K562 (cell line): ENCODE measurements at regions not wholly inside any gene's neighbourhood (a gene's known extent, or its start where the extent isn't known, plus 50 kb on each side); places are given as distances from the start of the nearest gene placed in this dataset.
"Not testable (repeated sequence)": the region's sequence is repeated elsewhere in the genome, so short reads cannot be mapped to it uniquely, and the experiment has no call there.

Experiments
- ARNT ChIP-seq, 2 experiments: fragments of 450-650 bp; IDR thresholded peaks; 2 replicates each; pipeline ENCODE4 v1.6.1; 2016; ENCODE audit warnings: mild to moderate bottlenecking in 1 of 2
- FOXM1 ChIP-seq, 2 experiments: fragments of 450-650 bp in 1 of 2; sonication (generic) in 1 of 2; formaldehyde crosslinking in 1 of 2; IDR thresholded peaks; 2 replicates each; pipeline versions ENCODE4 v1.6.1 to v1.9.0; 2017 to 2022; ENCODE audit warnings: low read depth in 2 of 2, mild to moderate bottlenecking in 2 of 2, missing genetic modification reagents in 1 of 2, moderate library complexity in 1 of 2
- PCBP2 ChIP-seq: fragments of 200-400 bp; formaldehyde crosslinking; IDR thresholded peaks from 2 replicates; pipeline ENCODE4 v1.6.1; 2018; ENCODE audit warnings: low read length, low read depth, mild to moderate bottlenecking, moderate library complexity; ENCODE audit not compliant: poor library complexity, severe bottlenecking
- SP2 ChIP-seq: IDR thresholded peaks from 2 replicates; pipeline ENCODE4 v1.6.1; 2011; ENCODE audit warnings: mild to moderate bottlenecking, low read depth, low read length, moderate library complexity; ENCODE audit not compliant: poor library complexity, severe bottlenecking; ENCODE audit errors: extremely low read depth
- TAF15 ChIP-seq: fragments of 200-400 bp; formaldehyde crosslinking; IDR thresholded peaks from 2 replicates; pipeline ENCODE4 v1.6.1; 2017; ENCODE audit warnings: mild to moderate bottlenecking, low read depth, low read length, moderate library complexity
- ZBTB40 ChIP-seq, 2 experiments: fragments of 450-650 bp in 1 of 2; sonication (generic) in 1 of 2; formaldehyde crosslinking in 1 of 2; IDR thresholded peaks; 2 replicates each; pipeline versions ENCODE4 v1.7.1 to v1.9.0; 2016 to 2022; ENCODE audit warnings: inconsistent platforms in 1 of 2, mild to moderate bottlenecking in 1 of 2, missing genetic modification reagents in 1 of 2
- ZKSCAN8 ChIP-seq: fragments of 200-800 bp; sonication (Bioruptor generic); IDR thresholded peaks from 2 replicates; pipeline ENCODE4 v1.6.1; 2016; ENCODE audit warnings: missing genetic modification characterization, missing compliant biosample characterization
- ZNF121 ChIP-seq: sonication (generic); formaldehyde crosslinking; conservative IDR thresholded peaks from 2 replicates; pipeline ENCODE4 v1.8.0; 2022; ENCODE audit warnings: missing genetic modification reagents
- TF ChIP-seq, protein P1 (sequence below), 3 experiments: IDR thresholded peaks in 2 of 3; conservative IDR thresholded peaks in 1 of 3; 2 replicates each; pipeline ENCODE4 v1.5.1; 2011 to 2012; ENCODE audit warnings: low read length in 3 of 3, mild to moderate bottlenecking in 3 of 3, control low read depth in 2 of 3, improper control_type of control experiment in 1 of 3, inconsistent platforms in 1 of 3, low read depth in 1 of 3, mixed read lengths in 1 of 3, moderate library complexity in 1 of 3; ENCODE audit not compliant: insufficient read depth in 2 of 3
- TF ChIP-seq, protein P2 (sequence below): sonication (generic); IDR thresholded peaks from 2 replicates; pipeline ENCODE4 v1.6.1; 2016

GRCh38 chr7:56882318-56882717, 249.9 kb downstream of the ZNF479 start:
- not testable (repeated sequence) for TF ChIP-seq SP2; ZKSCAN8; ARNT (IDR thresholded peaks at IDR 0.05); ZBTB40 (IDR thresholded peaks at IDR 0.05); ZBTB40 (CRISPR knock-in tag; IDR thresholded peaks at IDR 0.05); TAF15; ZNF121 (CRISPR knock-in tag); PCBP2; FOXM1 (IDR thresholded peaks at IDR 0.05; ENCODE audit: low read depth); FOXM1 (CRISPR knock-in tag; IDR thresholded peaks at IDR 0.05; ENCODE audit: low read depth)
- TF ChIP-seq, protein P1, sequence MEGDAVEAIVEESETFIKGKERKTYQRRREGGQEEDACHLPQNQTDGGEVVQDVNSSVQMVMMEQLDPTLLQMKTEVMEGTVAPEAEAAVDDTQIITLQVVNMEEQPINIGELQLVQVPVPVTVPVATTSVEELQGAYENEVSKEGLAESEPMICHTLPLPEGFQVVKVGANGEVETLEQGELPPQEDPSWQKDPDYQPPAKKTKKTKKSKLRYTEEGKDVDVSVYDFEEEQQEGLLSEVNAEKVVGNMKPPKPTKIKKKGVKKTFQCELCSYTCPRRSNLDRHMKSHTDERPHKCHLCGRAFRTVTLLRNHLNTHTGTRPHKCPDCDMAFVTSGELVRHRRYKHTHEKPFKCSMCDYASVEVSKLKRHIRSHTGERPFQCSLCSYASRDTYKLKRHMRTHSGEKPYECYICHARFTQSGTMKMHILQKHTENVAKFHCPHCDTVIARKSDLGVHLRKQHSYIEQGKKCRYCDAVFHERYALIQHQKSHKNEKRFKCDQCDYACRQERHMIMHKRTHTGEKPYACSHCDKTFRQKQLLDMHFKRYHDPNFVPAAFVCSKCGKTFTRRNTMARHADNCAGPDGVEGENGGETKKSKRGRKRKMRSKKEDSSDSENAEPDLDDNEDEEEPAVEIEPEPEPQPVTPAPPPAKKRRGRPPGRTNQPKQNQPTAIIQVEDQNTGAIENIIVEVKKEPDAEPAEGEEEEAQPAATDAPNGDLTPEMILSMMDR (IDR thresholded peaks at IDR 0.05 in 2 of 3, conservative IDR thresholded peaks at IDR 0.05 in 1 of 3; ENCODE audit: insufficient read depth in 2 of 3, low read depth in 1 of 3, low read length in 3 of 3), result not testable (repeated sequence)
- TF ChIP-seq, protein P2, sequence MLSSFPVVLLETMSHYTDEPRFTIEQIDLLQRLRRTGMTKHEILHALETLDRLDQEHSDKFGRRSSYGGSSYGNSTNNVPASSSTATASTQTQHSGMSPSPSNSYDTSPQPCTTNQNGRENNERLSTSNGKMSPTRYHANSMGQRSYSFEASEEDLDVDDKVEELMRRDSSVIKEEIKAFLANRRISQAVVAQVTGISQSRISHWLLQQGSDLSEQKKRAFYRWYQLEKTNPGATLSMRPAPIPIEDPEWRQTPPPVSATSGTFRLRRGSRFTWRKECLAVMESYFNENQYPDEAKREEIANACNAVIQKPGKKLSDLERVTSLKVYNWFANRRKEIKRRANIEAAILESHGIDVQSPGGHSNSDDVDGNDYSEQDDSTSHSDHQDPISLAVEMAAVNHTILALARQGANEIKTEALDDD, result not testable (repeated sequence)
